GM23248 (cell line): ENCODE measurements at regions not wholly inside any gene's neighbourhood (a gene's known extent, or its start where the extent isn't known, plus 50 kb on each side); places are given as distances from the start of the nearest gene placed in this dataset.

Source experiments
- DNase-seq: peaks from one replicate; pipeline ENCODE4 v3.0.0-alpha.2; 2015
- H2AFZ ChIP-seq: fragments of 200-600 bp; sonication (generic); 2 replicates; pipeline ENCODE4 v1.6.1; 2016; ENCODE audit warnings: antibody characterized with exemption
- H3F3A ChIP-seq: fragments of 200-600 bp; sonication (generic); 2 replicates; pipeline ENCODE4 v1.6.1; 2016; ENCODE audit warnings: mild to moderate bottlenecking, antibody characterized with exemption, mixed run types; ENCODE audit not compliant: insufficient read depth
- H3K27ac ChIP-seq: fragments of 200-600 bp; sonication (generic); 2 replicates; pipeline ENCODE4 v1.5.1; 2016; ENCODE audit warnings: mild to moderate bottlenecking
- H3K27me3 ChIP-seq: fragments of 200-600 bp; sonication (generic); replicated peaks from 2 replicates; pipeline ENCODE4 v1.6.1; 2016; ENCODE audit warnings: mild to moderate bottlenecking; ENCODE audit not compliant: insufficient read depth
- H3K36me3 ChIP-seq: fragments of 200-600 bp; sonication (generic); 2 replicates; pipeline ENCODE4 v1.6.1; 2016; ENCODE audit warnings: low read depth, mild to moderate bottlenecking
- H3K4me1 ChIP-seq: fragments of 200-600 bp; sonication (generic); 2 replicates; pipeline ENCODE4 v1.6.1; 2016; ENCODE audit warnings: mild to moderate bottlenecking; ENCODE audit not compliant: insufficient read depth
- H3K4me2 ChIP-seq: fragments of 200-600 bp; sonication (generic); one replicate; pipeline ENCODE4 v1.6.1; 2016; ENCODE audit warnings: mild to moderate bottlenecking; ENCODE audit not compliant: unreplicated experiment
- H3K4me3 ChIP-seq: fragments of 200-600 bp; sonication (generic); 2 replicates; pipeline ENCODE4 v1.5.1; 2016; ENCODE audit warnings: mild to moderate bottlenecking
- H3K79me2 ChIP-seq: fragments of 200-600 bp; sonication (generic); 2 replicates; pipeline ENCODE4 v1.6.1; 2016; ENCODE audit warnings: mild to moderate bottlenecking; ENCODE audit not compliant: insufficient read depth
- H3K9ac ChIP-seq: fragments of 200-600 bp; sonication (generic); 2 replicates; pipeline ENCODE4 v1.6.1; 2016; ENCODE audit warnings: mild to moderate bottlenecking
- H3K9me2 ChIP-seq: fragments of 200-600 bp; sonication (generic); 2 replicates; pipeline ENCODE4 v1.6.1; 2016; ENCODE audit warnings: mixed run types, mild to moderate bottlenecking, moderate library complexity; ENCODE audit not compliant: insufficient read depth
- H3K9me3 ChIP-seq: fragments of 200-600 bp; sonication (generic); one replicate; pipeline ENCODE4 v1.6.1; 2017; ENCODE audit warnings: low read depth
- H4K20me1 ChIP-seq: fragments of 200-600 bp; sonication (generic); 2 replicates; pipeline ENCODE4 v1.6.0; 2016; ENCODE audit not compliant: insufficient read depth
- EZH2 ChIP-seq: fragments of 200-600 bp; sonication (generic); IDR thresholded peaks from 2 replicates; pipeline ENCODE4 v1.6.1; 2018; ENCODE audit warnings: antibody characterized with exemption, mild to moderate bottlenecking; ENCODE audit not compliant: insufficient read depth, poor library complexity, severe bottlenecking
- EZH2phosphoT487 ChIP-seq: fragments of 200-600 bp; sonication (generic); IDR thresholded peaks from 2 replicates; pipeline ENCODE4 v1.6.1; 2018; ENCODE audit warnings: antibody characterized with exemption, moderate library complexity, mild to moderate bottlenecking, low read depth; ENCODE audit not compliant: insufficient read depth
- WGBS, 2 experiments: methylation state at CpG; one replicate each; pipeline ENCODE4 v1.1.6; 2015 to 2017; ENCODE audit warnings: low lambda C conversion rate in 2 of 2, low coverage in 1 of 2; ENCODE audit errors: missing lambda C conversion rate in 2 of 2; 5-methylcytosine and 5-hydroxymethylcytosine counted together
- in situ Hi-C: fragments of 300-500 bp; cut with MboI; formaldehyde crosslinking; loops from 2 replicates; pipeline ENCODE4 v1.15.0; 2020

GRCh38 chr15:46938169-46938568 lies 779.1 kb upstream of the SEMA6D start:
- H3K9ac ChIP-seq = no peak overlapping the region
- no peaks in the 10 kb centered on the region for H3K27me3 ChIP-seq
- H4K20me1 ChIP-seq = no peaks in the 10 kb centered on the region
- no peaks in the 10 kb centered on the region for H3K4me1 ChIP-seq
- WGBS, 2 experiments = 0 to 4% methylated on average over 1 of the region's 1 CpG
- DNase-seq = no peak
- H3K27ac ChIP-seq = no peak overlapping the region
- no peak overlapping the region for H3K4me3 ChIP-seq
- H3K9me2 ChIP-seq = no peaks in the 10 kb centered on the region
- in situ Hi-C loops = no loop called here
- H3K9me3 ChIP-seq = no peaks in the 10 kb centered on the region
- H3F3A ChIP-seq = no peaks in the 10 kb centered on the region
- H2AFZ ChIP-seq = no peak overlapping the region
- H3K36me3 ChIP-seq = no peaks in the 10 kb centered on the region
- no peaks in the 10 kb centered on the region for H3K79me2 ChIP-seq
- TF ChIP-seq EZH2 = no peak
- no peak for TF ChIP-seq EZH2phosphoT487
- H3K4me2 ChIP-seq = no peak overlapping the region

DNA sequence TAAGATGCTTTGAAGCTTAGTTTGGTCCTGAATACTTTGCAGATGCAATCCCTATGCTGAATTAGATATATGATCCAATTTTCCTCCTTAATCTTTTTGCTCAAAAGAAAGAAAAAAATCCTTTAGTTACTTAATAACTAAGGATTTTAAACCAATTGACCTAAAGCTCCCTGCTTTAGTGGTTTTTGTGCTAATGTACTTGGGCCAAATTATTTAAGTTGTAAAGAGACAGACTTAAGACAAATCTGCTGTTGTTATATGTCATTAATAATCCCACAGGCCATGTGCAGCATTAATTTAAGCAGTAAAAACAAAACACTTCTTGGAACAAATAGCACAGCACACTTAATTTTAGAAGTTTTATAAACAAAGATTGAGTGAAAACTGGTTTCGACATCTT lies 776.1 kb upstream of the SEMA6D start:
- no peak overlapping the region for H3K27ac ChIP-seq
- H3K9ac ChIP-seq = no peak overlapping the region
- no peaks in the 10 kb centered on the region for H3K36me3 ChIP-seq
- 21% methylated on average over 1 of the region's 1 CpG for WGBS, 2 experiments
- no peak overlapping the region for H3K4me2 ChIP-seq
- H3K4me1 ChIP-seq = no peaks in the 10 kb centered on the region
- H3K79me2 ChIP-seq = no peaks in the 10 kb centered on the region
- H3K27me3 ChIP-seq = no peaks in the 10 kb centered on the region
- H3K9me2 ChIP-seq = no peaks in the 10 kb centered on the region
- no peak for TF ChIP-seq EZH2
- H3F3A ChIP-seq = no peaks in the 10 kb centered on the region
- in situ Hi-C loops = no loop called here
- no peaks in the 10 kb centered on the region for H3K9me3 ChIP-seq
- no peak overlapping the region for H3K4me3 ChIP-seq
- H4K20me1 ChIP-seq = no peaks in the 10 kb centered on the region
- H2AFZ ChIP-seq = no peak overlapping the region
- DNase-seq = no peak

DNA sequence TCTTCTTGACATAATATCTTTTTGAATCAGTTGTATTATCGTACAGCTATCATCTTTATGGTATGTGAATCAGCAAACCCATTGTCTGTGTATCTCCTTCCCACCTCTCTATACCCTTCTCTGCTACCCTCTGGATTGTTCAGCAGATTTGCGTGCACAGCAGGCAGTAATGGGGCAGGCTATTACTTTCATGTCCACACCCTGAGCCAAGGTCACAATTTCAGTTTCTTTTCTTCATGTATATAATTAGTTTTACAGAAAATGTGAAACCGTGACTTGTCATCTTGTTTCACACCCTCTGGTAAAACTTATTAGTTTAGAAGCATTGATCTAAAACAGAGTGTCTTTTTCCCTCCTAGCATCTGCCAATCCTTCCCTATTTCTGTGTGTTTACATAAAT lies 770.4 kb upstream of the SEMA6D start:
- Histone ChIP-seq H3K9ac (no peak overlapping the region), H2AFZ (no peak overlapping the region), H3F3A (no peaks in the 10 kb centered on the region), H3K27me3 (no peaks in the 10 kb centered on the region), H3K4me1 (no peaks in the 10 kb centered on the region), H3K36me3 (no peaks in the 10 kb centered on the region), H3K27ac (no peak overlapping the region), H3K4me3 (no peak overlapping the region), H3K79me2 (no peaks in the 10 kb centered on the region), H3K9me3 (no peaks in the 10 kb centered on the region), H3K9me2 (no peaks in the 10 kb centered on the region), H4K20me1 (no peaks in the 10 kb centered on the region), H3K4me2 (no peak overlapping the region)
- no peak for TF ChIP-seq EZH2
- in situ Hi-C loops = no loop called here
- WGBS, 2 experiments = 16 to 21% methylated on average over 3 of the region's 3 CpGs
- no peak for DNase-seq

GRCh38 chr15:46955576-46955975 lies 761.7 kb upstream of the SEMA6D start:
- no peaks in the 10 kb centered on the region for H3K36me3 ChIP-seq
- H3F3A ChIP-seq = no peaks in the 10 kb centered on the region
- no peaks in the 10 kb centered on the region for H3K9me2 ChIP-seq
- H3K4me3 ChIP-seq = no peak overlapping the region
- no peaks in the 10 kb centered on the region for H3K4me1 ChIP-seq
- H3K9ac ChIP-seq = no peak overlapping the region
- no peak for DNase-seq
- no peak overlapping the region for H2AFZ ChIP-seq
- H3K79me2 ChIP-seq = no peaks in the 10 kb centered on the region
- WGBS, 2 experiments = 9 to 11% methylated on average over 3 of the region's 3 CpGs
- peaks cover 2% of the 10 kb centered on the region for H3K9me3 ChIP-seq
- in situ Hi-C loops = no loop called here
- H3K4me2 ChIP-seq = no peak overlapping the region
- H3K27me3 ChIP-seq = no peaks in the 10 kb centered on the region
- no peak overlapping the region for H3K27ac ChIP-seq
- H4K20me1 ChIP-seq = 0 out of 2 replicates have a peak, but pooled peaks cover 4% of the 10 kb centered on the region
- no peak for TF ChIP-seq EZH2
- no peak for TF ChIP-seq EZH2phosphoT487

GRCh38 chr15:46956456-46956855 lies 760.8 kb upstream of the SEMA6D start:
- H2AFZ ChIP-seq = no peak overlapping the region
- no peak overlapping the region for H3K4me3 ChIP-seq
- H3K9me2 ChIP-seq = no peaks in the 10 kb centered on the region
- in situ Hi-C loops = no loop called here
- TF ChIP-seq EZH2 (no peak), EZH2phosphoT487 (no peak)
- 0 out of 2 replicates have a peak, but pooled peaks cover 4% of the 10 kb centered on the region for H4K20me1 ChIP-seq
- no peak overlapping the region for H3K4me2 ChIP-seq
- H3K79me2 ChIP-seq = no peaks in the 10 kb centered on the region
- H3K36me3 ChIP-seq = no peaks in the 10 kb centered on the region
- no peaks in the 10 kb centered on the region for H3K4me1 ChIP-seq
- no peak overlapping the region for H3K9ac ChIP-seq
- DNase-seq = no peak
- no peaks in the 10 kb centered on the region for H3F3A ChIP-seq
- H3K27ac ChIP-seq = no peak overlapping the region
- peaks cover 2% of the 10 kb centered on the region for H3K9me3 ChIP-seq
- WGBS, 2 experiments = 2 to 3% methylated on average over 3 of the region's 3 CpGs
- H3K27me3 ChIP-seq = no peaks in the 10 kb centered on the region
